Peyer's patch (tissue), 4 donors: ENCODE measurements at regions not wholly inside any gene's neighbourhood (a gene's known extent, or its start where the extent isn't known, plus 50 kb on each side); places are given as distances from the start of the nearest gene placed in this dataset.

Source experiments
- POLR2A ChIP-seq, 2 donors: fragments of 450-650 bp; IDR thresholded peaks; one replicate each; pipeline ENCODE4 v1.5.1; 2017; ENCODE audit warnings: antibody characterized with exemption in 2 of 2, mild to moderate bottlenecking in 2 of 2, moderate library complexity in 2 of 2
- TF ChIP-seq, protein P1 (sequence below), 6 experiments: fragments of 450-650 bp in 4 of 6; fragments of 200-600 bp in 2 of 6; sonication (generic) in 1 of 6; IDR thresholded peaks; one replicate each; pipeline ENCODE4 v1.5.1; 2017 to 2019; ENCODE audit warnings: antibody characterized with exemption in 6 of 6, mild to moderate bottlenecking in 3 of 6, moderate library complexity in 1 of 6

DNA sequence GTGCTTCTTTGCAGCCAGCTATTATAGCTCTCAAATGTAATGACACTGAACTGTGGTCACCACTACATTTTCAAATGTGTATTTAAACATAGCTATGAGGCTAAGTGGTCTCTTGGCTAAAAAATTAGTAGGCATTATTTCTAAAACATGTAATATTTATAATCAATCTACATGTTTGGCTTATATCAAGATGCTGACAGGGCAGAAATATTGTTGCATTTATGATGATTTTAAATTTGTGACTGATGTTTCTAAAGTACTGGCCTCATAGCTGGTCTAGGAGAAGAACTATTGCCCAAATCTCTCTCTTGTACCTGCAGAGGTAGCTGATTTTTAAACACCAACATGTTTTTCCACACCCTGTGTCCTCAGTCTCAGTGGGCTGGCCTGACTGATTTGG lies 298.2 kb downstream of the PAX1 start:
- TF ChIP-seq, protein P1, sequence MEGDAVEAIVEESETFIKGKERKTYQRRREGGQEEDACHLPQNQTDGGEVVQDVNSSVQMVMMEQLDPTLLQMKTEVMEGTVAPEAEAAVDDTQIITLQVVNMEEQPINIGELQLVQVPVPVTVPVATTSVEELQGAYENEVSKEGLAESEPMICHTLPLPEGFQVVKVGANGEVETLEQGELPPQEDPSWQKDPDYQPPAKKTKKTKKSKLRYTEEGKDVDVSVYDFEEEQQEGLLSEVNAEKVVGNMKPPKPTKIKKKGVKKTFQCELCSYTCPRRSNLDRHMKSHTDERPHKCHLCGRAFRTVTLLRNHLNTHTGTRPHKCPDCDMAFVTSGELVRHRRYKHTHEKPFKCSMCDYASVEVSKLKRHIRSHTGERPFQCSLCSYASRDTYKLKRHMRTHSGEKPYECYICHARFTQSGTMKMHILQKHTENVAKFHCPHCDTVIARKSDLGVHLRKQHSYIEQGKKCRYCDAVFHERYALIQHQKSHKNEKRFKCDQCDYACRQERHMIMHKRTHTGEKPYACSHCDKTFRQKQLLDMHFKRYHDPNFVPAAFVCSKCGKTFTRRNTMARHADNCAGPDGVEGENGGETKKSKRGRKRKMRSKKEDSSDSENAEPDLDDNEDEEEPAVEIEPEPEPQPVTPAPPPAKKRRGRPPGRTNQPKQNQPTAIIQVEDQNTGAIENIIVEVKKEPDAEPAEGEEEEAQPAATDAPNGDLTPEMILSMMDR (IDR thresholded peaks at IDR 0.05) = no peak
- TF ChIP-seq POLR2A (IDR thresholded peaks at IDR 0.05) = no peak
